GM12873 (cell line): ENCODE measurements at regions not wholly inside any gene's neighbourhood (a gene's known extent, or its start where the extent isn't known, plus 50 kb on each side); places are given as distances from the start of the nearest gene placed in this dataset.

Source experiments
- CTCF ChIP-seq: IDR thresholded peaks from 2 replicates; pipeline ENCODE4 v1.5.1; 2012; ENCODE audit warnings: low read depth, mild to moderate bottlenecking, moderate library complexity, low read length, control low read depth; ENCODE audit not compliant: insufficient read depth; ENCODE audit errors: missing control alignments

GRCh38 chr4:107531927-107532326 is 188.1 kb downstream of the PAPSS1 start:
- TF ChIP-seq CTCF, result no peak

- TF ChIP-seq CTCF, result no peak
These were observed 199.7 kb downstream of the PAPSS1 start for GRCh38 chr4:107520368-107520767.

- TF ChIP-seq CTCF, result peak; percentile 19
These were observed 201.0 kb downstream of the PAPSS1 start for GRCh38 chr4:107519053-107519452.

- TF ChIP-seq CTCF, result no peak
These were observed 202.0 kb downstream of the PAPSS1 start for GRCh38 chr4:107518076-107518475.

GRCh38 chr4:107512549-107512948 is 207.5 kb downstream of the PAPSS1 start:
- no peak for TF ChIP-seq CTCF

GRCh38 chr4:107509615-107510014 is 210.4 kb downstream of the PAPSS1 start:
- TF ChIP-seq CTCF, result no peak

DNA sequence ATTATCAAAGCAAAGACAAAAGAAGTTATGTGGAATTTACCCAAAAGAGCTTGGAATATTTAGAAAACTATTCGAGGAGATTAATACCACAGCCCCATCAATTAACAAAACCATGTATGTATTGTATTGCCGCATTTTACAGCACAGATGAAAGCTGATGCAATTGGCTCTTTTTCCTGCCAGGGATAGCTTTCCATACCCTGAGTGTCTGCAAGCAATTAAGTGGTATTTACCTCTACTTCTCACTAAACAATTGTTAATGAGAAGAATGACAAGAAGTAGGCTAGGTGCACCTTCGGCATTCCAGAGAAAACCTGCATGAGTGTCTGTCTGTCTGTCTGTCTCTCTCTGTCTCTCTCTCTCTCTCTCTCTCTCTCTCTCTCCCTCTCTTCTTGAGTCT is 219.5 kb downstream of the PAPSS1 start:
- no peak for TF ChIP-seq CTCF
